Astrocyte (in vitro differentiated cells and primary cell): ENCODE measurements at regions not wholly inside any gene's neighbourhood (a gene's known extent, or its start where the extent isn't known, plus 50 kb on each side); places are given as distances from the start of the nearest gene placed in this dataset.

Experiments used
- DNase-seq: peaks from one replicate; pipeline ENCODE4 v3.0.0-alpha.2; 2010; ENCODE audit warnings: low read depth
- FAIRE-seq: peaks from 2 replicates; lab custom pipeline; 2011; peaks lifted over from hg19 to GRCh38; lab: Jason Lieb, UNC
- H2AFZ ChIP-seq: 2 replicates; pipeline ENCODE4 v1.6.0; 2012; ENCODE audit warnings: low read depth, low read length, inconsistent platforms
- H3K27ac ChIP-seq: 2 replicates; pipeline ENCODE4 v1.5.1; 2011; ENCODE audit warnings: low read depth, low read length, inconsistent platforms
- H3K27me3 ChIP-seq: 2 replicates; pipeline ENCODE4 v1.6.0; 2011; ENCODE audit warnings: low read length, inconsistent platforms; ENCODE audit not compliant: insufficient read depth
- H3K36me3 ChIP-seq: 2 replicates; pipeline ENCODE4 v1.5.1; 2011; ENCODE audit warnings: low read length, inconsistent platforms; ENCODE audit not compliant: insufficient read depth
- H3K4me1 ChIP-seq: 2 replicates; pipeline ENCODE4 v1.5.1; 2011; ENCODE audit warnings: low read length, inconsistent platforms; ENCODE audit not compliant: insufficient read depth
- H3K4me2 ChIP-seq: 2 replicates; pipeline ENCODE4 v1.6.0; 2012; ENCODE audit warnings: low read length, inconsistent platforms
- H3K4me3 ChIP-seq: 2 replicates; pipeline ENCODE4 v1.5.1; 2011; ENCODE audit warnings: low read depth, mild to moderate bottlenecking, low read length, inconsistent platforms; ENCODE audit not compliant: insufficient read depth
- H3K79me2 ChIP-seq: 2 replicates; pipeline ENCODE4 v1.6.0; 2012; ENCODE audit warnings: mild to moderate bottlenecking, low read length, inconsistent platforms; ENCODE audit not compliant: insufficient read depth
- H3K9ac ChIP-seq: 2 replicates; pipeline ENCODE4 v1.6.0; 2012; ENCODE audit warnings: mild to moderate bottlenecking, low read length, inconsistent platforms
- H3K9me3 ChIP-seq: 2 replicates; pipeline ENCODE4 v1.5.1; 2012; ENCODE audit warnings: low read depth, mild to moderate bottlenecking, low read length, inconsistent platforms; ENCODE audit not compliant: insufficient read depth
- H4K20me1 ChIP-seq: 2 replicates; pipeline ENCODE4 v1.6.0; 2012; ENCODE audit warnings: low read length, inconsistent platforms; ENCODE audit not compliant: insufficient read depth
- H3K27ac Mint-ChIP-seq: one replicate; pipeline ENCODE4 v1.8.0; 2021; ENCODE audit warnings: mild to moderate bottlenecking, mixed read lengths; ENCODE audit not compliant: unreplicated experiment
- H3K27me3 Mint-ChIP-seq: one replicate; pipeline ENCODE4 v1.8.0; 2021; ENCODE audit warnings: low read depth, mixed read lengths; ENCODE audit not compliant: unreplicated experiment
- H3K36me3 Mint-ChIP-seq: one replicate; pipeline ENCODE4 v1.8.0; 2021; ENCODE audit warnings: low read depth, mixed read lengths; ENCODE audit not compliant: unreplicated experiment
- H3K4me1 Mint-ChIP-seq: one replicate; pipeline ENCODE4 v1.8.0; 2021; ENCODE audit warnings: low read depth, mixed read lengths; ENCODE audit not compliant: unreplicated experiment
- H3K4me3 Mint-ChIP-seq: one replicate; pipeline ENCODE4 v1.8.0; 2021; ENCODE audit warnings: mild to moderate bottlenecking, moderate library complexity, mixed read lengths; ENCODE audit not compliant: unreplicated experiment
- H3K9me3 Mint-ChIP-seq: one replicate; pipeline ENCODE4 v1.8.0; 2021; ENCODE audit warnings: mild to moderate bottlenecking, mixed read lengths; ENCODE audit not compliant: unreplicated experiment
- EZH2 ChIP-seq: IDR thresholded peaks from 2 replicates; pipeline ENCODE4 v1.6.1; 2012; ENCODE audit warnings: mild to moderate bottlenecking, low read length, inconsistent platforms; ENCODE audit not compliant: insufficient read depth
- TF ChIP-seq, protein P1 (sequence below): IDR thresholded peaks from 2 replicates; pipeline ENCODE4 v1.5.1; 2011; ENCODE audit warnings: low read depth, mild to moderate bottlenecking, inconsistent platforms, low read length, moderate library complexity; ENCODE audit not compliant: insufficient read depth

- no peaks in the 10 kb centered on the region for H3K9me3 Mint-ChIP-seq
- no peak for FAIRE-seq
- no peaks in the 10 kb centered on the region for H3K27me3 ChIP-seq
Observed at GRCh38 chr12:19998961-19999804, 369.2 kb upstream of the PDE3A start.

DNA sequence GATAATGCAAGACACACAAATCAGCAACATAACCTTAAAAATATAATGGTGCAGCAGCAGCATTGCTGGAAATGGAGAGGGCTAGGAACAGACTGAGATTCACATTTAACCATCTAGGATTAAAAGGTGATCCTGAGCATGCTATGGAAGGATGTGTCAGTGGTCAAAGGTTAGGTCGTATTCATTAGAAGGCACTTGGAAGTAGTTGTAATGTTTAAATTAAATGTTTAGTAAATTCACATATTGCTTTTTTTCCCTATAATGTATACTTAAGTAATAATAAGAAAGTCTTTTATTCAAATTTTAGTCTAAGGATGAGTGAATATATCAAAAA lies 368.6 kb upstream of the PDE3A start:
- Histone ChIP-seq H4K20me1 (no peaks in the 10 kb centered on the region), H3K4me2 (no peak overlapping the region), H3K4me3 (no peak overlapping the region), H3K27ac (no peak overlapping the region), H3K9me3 (no peaks in the 10 kb centered on the region), H2AFZ (no peak overlapping the region), H3K79me2 (no peaks in the 10 kb centered on the region), H3K4me1 (no peaks in the 10 kb centered on the region), H3K9ac (no peak overlapping the region), H3K27me3 (no peaks in the 10 kb centered on the region), H3K36me3 (no peaks in the 10 kb centered on the region)
- no peak for DNase-seq
- Mint-ChIP-seq H3K27ac (no peak overlapping the region), H3K27me3 (no peaks in the 10 kb centered on the region), H3K9me3 (no peaks in the 10 kb centered on the region), H3K36me3 (no peaks in the 10 kb centered on the region), H3K4me1 (peaks cover 8% of the 10 kb centered on the region), H3K4me3 (no peak overlapping the region)
- TF ChIP-seq EZH2: no peak
- TF ChIP-seq, protein P1, sequence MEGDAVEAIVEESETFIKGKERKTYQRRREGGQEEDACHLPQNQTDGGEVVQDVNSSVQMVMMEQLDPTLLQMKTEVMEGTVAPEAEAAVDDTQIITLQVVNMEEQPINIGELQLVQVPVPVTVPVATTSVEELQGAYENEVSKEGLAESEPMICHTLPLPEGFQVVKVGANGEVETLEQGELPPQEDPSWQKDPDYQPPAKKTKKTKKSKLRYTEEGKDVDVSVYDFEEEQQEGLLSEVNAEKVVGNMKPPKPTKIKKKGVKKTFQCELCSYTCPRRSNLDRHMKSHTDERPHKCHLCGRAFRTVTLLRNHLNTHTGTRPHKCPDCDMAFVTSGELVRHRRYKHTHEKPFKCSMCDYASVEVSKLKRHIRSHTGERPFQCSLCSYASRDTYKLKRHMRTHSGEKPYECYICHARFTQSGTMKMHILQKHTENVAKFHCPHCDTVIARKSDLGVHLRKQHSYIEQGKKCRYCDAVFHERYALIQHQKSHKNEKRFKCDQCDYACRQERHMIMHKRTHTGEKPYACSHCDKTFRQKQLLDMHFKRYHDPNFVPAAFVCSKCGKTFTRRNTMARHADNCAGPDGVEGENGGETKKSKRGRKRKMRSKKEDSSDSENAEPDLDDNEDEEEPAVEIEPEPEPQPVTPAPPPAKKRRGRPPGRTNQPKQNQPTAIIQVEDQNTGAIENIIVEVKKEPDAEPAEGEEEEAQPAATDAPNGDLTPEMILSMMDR: no peak
- FAIRE-seq: no peak

More at GRCh38 chr12:19998961-19999804, 369.2 kb upstream of the PDE3A start:
- no peaks in the 10 kb centered on the region for H3K9me3 ChIP-seq
- no peak overlapping the region for H2AFZ ChIP-seq
- H3K79me2 ChIP-seq: no peaks in the 10 kb centered on the region
- H3K27ac ChIP-seq: no peak overlapping the region
- TF ChIP-seq EZH2: no peak
- TF ChIP-seq, protein P1: no peak
- H3K36me3 ChIP-seq: no peaks in the 10 kb centered on the region
- Mint-ChIP-seq H3K4me1 (peaks cover 7% of the 10 kb centered on the region), H3K27me3 (no peaks in the 10 kb centered on the region), H3K27ac (no peak overlapping the region), H3K4me3 (no peak overlapping the region), H3K36me3 (no peaks in the 10 kb centered on the region)
- H3K4me3 ChIP-seq: no peak overlapping the region
- no peaks in the 10 kb centered on the region for H3K4me1 ChIP-seq
- DNase-seq: no peak
- no peaks in the 10 kb centered on the region for H4K20me1 ChIP-seq
- no peak overlapping the region for H3K4me2 ChIP-seq
- no peak overlapping the region for H3K9ac ChIP-seq

DNA sequence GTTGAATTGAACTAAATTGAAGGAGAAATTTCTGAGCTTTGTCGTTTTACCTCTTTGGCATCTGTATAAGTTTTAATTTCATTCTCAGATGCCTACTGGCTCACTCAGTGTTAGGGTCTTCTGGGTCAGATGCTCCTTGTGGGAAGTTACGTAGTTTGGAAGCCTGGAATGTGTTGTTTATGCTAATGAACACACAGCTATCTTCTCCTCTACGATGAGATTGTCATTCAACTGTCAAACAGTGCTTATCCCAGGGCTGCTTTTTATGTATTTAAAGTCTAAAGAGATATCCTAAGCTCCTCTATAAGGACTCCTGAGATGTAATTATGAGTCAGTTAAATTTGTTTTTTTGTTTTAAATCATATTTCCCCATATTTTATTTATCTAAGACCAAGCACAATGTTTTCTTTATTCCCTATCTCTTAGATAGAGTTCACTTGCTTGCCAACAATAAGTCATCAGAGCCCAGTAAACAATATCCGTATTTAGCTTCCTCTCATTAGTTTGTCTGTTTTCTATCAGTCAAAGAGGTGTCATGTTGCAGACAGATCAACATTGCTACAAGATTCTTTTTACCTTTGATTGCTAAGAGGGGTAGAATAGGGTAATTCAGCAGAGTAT lies 368.0 kb upstream of the PDE3A start:
- Histone ChIP-seq H3K9ac (no peak overlapping the region), H3K27ac (no peak overlapping the region), H3K4me2 (no peak overlapping the region), H4K20me1 (no peaks in the 10 kb centered on the region), H3K4me3 (no peak overlapping the region), H3K27me3 (no peaks in the 10 kb centered on the region), H3K79me2 (no peaks in the 10 kb centered on the region), H3K4me1 (no peaks in the 10 kb centered on the region), H3K9me3 (no peaks in the 10 kb centered on the region), H2AFZ (no peak overlapping the region), H3K36me3 (no peaks in the 10 kb centered on the region)
- H3K27me3 Mint-ChIP-seq: no peaks in the 10 kb centered on the region
- no peak overlapping the region for H3K4me3 Mint-ChIP-seq
- no peaks in the 10 kb centered on the region for H3K36me3 Mint-ChIP-seq
- no peaks in the 10 kb centered on the region for H3K9me3 Mint-ChIP-seq
- TF ChIP-seq EZH2: no peak
- TF ChIP-seq, protein P1: no peak
- no peak for FAIRE-seq
- no peak overlapping the region for H3K27ac Mint-ChIP-seq
- peaks cover 13% of the 10 kb centered on the region for H3K4me1 Mint-ChIP-seq
- DNase-seq: no peak
